HCT116 (cell line): ENCODE measurements at regions not wholly inside any gene's neighbourhood (a gene's known extent, or its start where the extent isn't known, plus 50 kb on each side); places are given as distances from the start of the nearest gene placed in this dataset.
"Not testable (repeated sequence)": the region's sequence is repeated elsewhere in the genome, so short reads cannot be mapped to it uniquely, and the experiment has no call there.

Experiments
- ATAC-seq: fragments of 200-7000 bp; cut with Tn5 transposase; 2 replicates; pipeline ENCODE4 v1.9.1; 2020; ENCODE audit warnings: mild to moderate bottlenecking, moderate library complexity
- BruUV-seq: library from RNA; stranded (reverse); fragments of 400-500 nt; replicated peaks from 2 replicates; lab custom pipeline; 2021; lab: Mats Ljungman, UMichigan
- CTCF ChIA-PET: fragments of 300-600 bp; sonication (Branson Sonifier 250); formaldehyde crosslinking; loops from one replicate; lab custom pipeline; 2021; ENCODE audit warnings: antibody characterized with exemption; lab: Charles Lee
- POLR2A ChIA-PET: fragments of 300-600, 350-600 bp; sonication (Branson Sonifier 250); formaldehyde crosslinking; loops from one replicate; lab custom pipeline; 2021; ENCODE audit warnings: antibody characterized with exemption; lab: Charles Lee
- RAD21 ChIA-PET, 2 experiments: fragments of 300-600 bp; sonication (Branson Sonifier 250); formaldehyde crosslinking; loops; one replicate each; lab custom pipeline; 2023; ENCODE audit warnings: low total read pairs in 2 of 2; ENCODE audit not compliant: uncharacterized antibody in 2 of 2, unreplicated experiment in 2 of 2, low non-redundant PET in 1 of 2; lab: Charles Lee
- DNase-seq: peaks from one replicate; pipeline ENCODE4 v3.0.0-alpha.2; 2010; ENCODE audit warnings: low read depth, low spot score
- H2AFZ ChIP-seq: fragments of 200-600 bp; shearing (Covaris generic), sonication (generic); 2 replicates; pipeline ENCODE4 v1.6.1; 2017; ENCODE audit warnings: low read depth, mixed run types, mixed read lengths, antibody characterized with exemption, low read length; ENCODE audit not compliant: poor library complexity, severe bottlenecking
- H3K27ac ChIP-seq: 2 replicates; pipeline ENCODE4 v1.5.1; 2012; ENCODE audit warnings: low read depth, low read length
- H3K27me3 ChIP-seq: fragments of 200-600 bp; sonication (generic); 2 replicates; pipeline ENCODE4 v1.6.1; 2016; ENCODE audit warnings: mixed run types, low read length, mixed read lengths; ENCODE audit not compliant: insufficient read depth
- H3K36me3 ChIP-seq, 2 experiments: fragments of 200-500 bp in 1 of 2; fragments of 200-600 bp in 1 of 2; sonication (Bioruptor generic) in 1 of 2; sonication (generic) in 1 of 2; 2 replicates each; pipeline versions ENCODE4 v1.5.1 to v1.6.1; 2014 to 2016; ENCODE audit warnings: low read length in 2 of 2, inconsistent platforms in 1 of 2, mixed read lengths in 1 of 2, mixed run types in 1 of 2; ENCODE audit not compliant: insufficient read depth in 2 of 2, control insufficient read depth in 1 of 2
- H3K4me1 ChIP-seq, 2 experiments: fragments of 200-600 bp in 1 of 2; sonication (generic) in 1 of 2; 2 replicates each; pipeline versions ENCODE4 v1.5.1 to v1.6.1; 2012 to 2017; ENCODE audit warnings: low read length in 2 of 2, inconsistent platforms in 1 of 2, mild to moderate bottlenecking in 1 of 2, mixed read lengths in 1 of 2, mixed run types in 1 of 2, moderate library complexity in 1 of 2; ENCODE audit not compliant: insufficient read depth in 2 of 2, control insufficient read depth in 1 of 2
- H3K4me2 ChIP-seq: fragments of 200-600 bp; sonication (generic); 2 replicates; pipeline ENCODE4 v1.6.1; 2017; ENCODE audit warnings: mixed run types, low read length, mixed read lengths
- H3K4me3 ChIP-seq, 2 experiments: fragments of 200-600 bp in 1 of 2; sonication (generic) in 1 of 2; replicated peaks in 1 of 2; 2 replicates each; pipeline ENCODE4 v1.5.1; 2011 to 2016; ENCODE audit warnings: low read length in 2 of 2, control low read depth in 1 of 2, low read depth in 1 of 2, mild to moderate bottlenecking in 1 of 2, mixed read lengths in 1 of 2, mixed run types in 1 of 2
- H3K79me2 ChIP-seq: fragments of 200-600 bp; sonication (generic); 2 replicates; pipeline ENCODE4 v1.6.1; 2017; ENCODE audit warnings: mild to moderate bottlenecking, mixed run types, low read length, moderate library complexity, mixed read lengths; ENCODE audit not compliant: insufficient read depth
- H3K9ac ChIP-seq: fragments of 200-600 bp; sonication (generic); 2 replicates; pipeline ENCODE4 v1.6.1; 2016; ENCODE audit warnings: low read length, mixed read lengths
- H3K9me2 ChIP-seq: fragments of 200-600 bp; sonication (generic), shearing (Covaris generic); 2 replicates; pipeline ENCODE4 v1.6.1; 2017; ENCODE audit warnings: mixed run types, mild to moderate bottlenecking, moderate library complexity; ENCODE audit not compliant: insufficient read depth
- H3K9me3 ChIP-seq, 2 experiments: fragments of 200-500 bp in 1 of 2; fragments of 200-600 bp in 1 of 2; sonication (Bioruptor generic) in 1 of 2; sonication (generic) in 1 of 2; 2 replicates each; pipeline ENCODE4 v1.6.1; 2014 to 2017; ENCODE audit warnings: low read length in 2 of 2, mixed read lengths in 2 of 2, inconsistent platforms in 1 of 2, low read depth in 1 of 2, mild to moderate bottlenecking in 1 of 2, mixed run types in 1 of 2, moderate library complexity in 1 of 2; ENCODE audit not compliant: control insufficient read depth in 1 of 2, insufficient read depth in 1 of 2
- H4K20me1 ChIP-seq: fragments of 200-600 bp; sonication (generic), shearing (Covaris generic); 2 replicates; pipeline ENCODE4 v1.6.1; 2017; ENCODE audit warnings: mixed run types, mild to moderate bottlenecking, moderate library complexity; ENCODE audit not compliant: insufficient read depth
- intact Hi-C: fragments of 100-400 bp; cut with micrococcal nuclease; formaldehyde crosslinking; loops from 2 replicates; pipeline ENCODE4 v1.10.0; 2022

DNA sequence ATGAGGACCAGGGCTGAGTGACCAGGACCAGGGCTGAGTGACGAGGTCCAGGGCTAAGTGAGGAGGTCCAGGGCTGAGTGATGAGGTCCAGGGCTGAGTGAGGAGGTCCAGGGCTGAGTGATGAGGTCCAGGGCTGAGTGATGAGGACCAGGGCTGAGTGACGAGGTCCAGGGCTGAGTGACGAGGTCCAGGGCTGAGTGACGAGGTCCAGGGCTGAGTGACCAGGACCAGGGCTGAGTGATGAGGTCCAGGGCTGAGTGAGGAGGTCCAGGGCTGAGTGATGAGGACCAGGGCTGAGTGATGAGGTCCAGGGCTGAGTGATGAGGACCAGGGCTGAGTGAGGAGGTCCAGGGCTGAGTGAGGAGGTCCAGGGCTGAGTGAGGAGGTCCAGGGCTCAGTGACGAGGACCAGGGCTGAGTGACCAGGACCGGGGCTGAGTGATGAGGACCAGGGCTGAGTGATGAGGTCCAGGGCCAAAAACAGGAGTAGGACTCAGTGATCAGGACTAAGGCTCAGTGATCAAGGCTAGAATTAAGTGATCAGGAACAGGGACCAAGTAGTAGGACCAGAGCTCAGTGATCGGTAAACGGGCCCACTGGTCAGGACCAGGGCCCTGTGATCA, 176.8 kb downstream of the TMEM121 start:
- ATAC-seq, H3K9me2 ChIP-seq, H3K4me2 ChIP-seq, H3K27me3 ChIP-seq, H3K79me2 ChIP-seq, H3K4me1 ChIP-seq, H3K36me3 ChIP-seq, H4K20me1 ChIP-seq, POLR2A ChIA-PET, H3K9ac ChIP-seq, H3K9me3 ChIP-seq, DNase-seq, H3K27ac ChIP-seq, RAD21 ChIA-PET, H2AFZ ChIP-seq, CTCF ChIA-PET, H3K4me3 ChIP-seq, BruUV-seq: not testable (repeated sequence)
- intact Hi-C loops: loop anchor here (5.0 kb wide), 1 partner anchor 121 kb away; no protein-coding TSS in a partner anchor

DNA sequence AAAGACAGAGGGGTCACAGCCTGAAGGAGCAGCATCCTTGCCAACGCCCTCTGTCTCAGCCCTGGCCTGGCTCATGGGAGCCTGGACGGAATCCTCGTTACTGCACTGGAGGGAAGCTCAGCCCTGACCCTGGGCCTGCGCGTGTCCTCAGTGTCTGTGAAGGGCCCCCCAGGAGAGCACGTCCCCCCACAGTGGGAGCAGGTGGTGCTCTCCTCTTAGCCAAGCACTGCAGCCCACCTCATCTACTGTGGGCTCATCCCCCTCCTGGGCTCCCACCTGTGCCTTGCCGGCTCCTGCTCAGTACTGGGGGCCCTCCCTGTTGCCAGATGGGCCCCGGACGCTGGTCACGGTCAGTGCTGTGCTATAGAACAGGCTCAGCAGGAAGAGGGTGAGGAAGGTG, 177.7 kb downstream of the TMEM121 start:
- RAD21 ChIA-PET, BruUV-seq, H3K79me2 ChIP-seq, CTCF ChIA-PET, H3K9ac ChIP-seq, H3K27ac ChIP-seq, H3K4me3 ChIP-seq, ATAC-seq, DNase-seq, POLR2A ChIA-PET, H3K9me2 ChIP-seq, H3K27me3 ChIP-seq, H4K20me1 ChIP-seq, H3K36me3 ChIP-seq, H2AFZ ChIP-seq, H3K9me3 ChIP-seq, H3K4me1 ChIP-seq, H3K4me2 ChIP-seq: not testable (repeated sequence)
- intact Hi-C loops: loop anchor here (5.0 kb wide), 1 partner anchor 122 kb away; no protein-coding TSS in a partner anchor

DNA sequence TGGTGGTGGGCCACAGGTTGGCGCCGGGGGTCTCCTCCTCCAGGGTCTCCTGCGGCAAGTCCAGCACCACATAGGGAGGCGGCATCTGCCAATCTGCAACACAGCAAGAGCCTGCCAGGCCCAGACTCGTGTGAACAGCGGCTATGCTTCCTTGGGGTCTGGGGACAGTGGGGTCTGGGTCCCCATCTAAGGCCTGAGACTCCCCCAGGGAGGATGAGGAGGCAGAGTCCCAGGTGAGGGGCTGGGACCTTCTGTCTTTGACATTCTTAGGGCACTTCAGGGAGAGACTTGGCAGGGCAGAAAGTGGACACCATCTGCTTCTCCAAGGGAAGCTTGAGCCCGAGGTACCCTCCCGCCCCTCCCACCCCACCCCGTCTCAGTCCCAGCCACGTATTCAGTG, 178.1 kb downstream of the TMEM121 start:
- H3K9ac ChIP-seq, H3K27ac ChIP-seq, H3K4me3 ChIP-seq, DNase-seq, BruUV-seq, H3K27me3 ChIP-seq, H3K9me2 ChIP-seq, CTCF ChIA-PET, H4K20me1 ChIP-seq, ATAC-seq, H3K4me1 ChIP-seq, H3K79me2 ChIP-seq, H3K4me2 ChIP-seq, H3K9me3 ChIP-seq, POLR2A ChIA-PET, RAD21 ChIA-PET, H3K36me3 ChIP-seq, H2AFZ ChIP-seq: not testable (repeated sequence)
- intact Hi-C loops: loop anchor here (5.0 kb wide), 1 partner anchor 122 kb away; no protein-coding TSS in a partner anchor

DNA sequence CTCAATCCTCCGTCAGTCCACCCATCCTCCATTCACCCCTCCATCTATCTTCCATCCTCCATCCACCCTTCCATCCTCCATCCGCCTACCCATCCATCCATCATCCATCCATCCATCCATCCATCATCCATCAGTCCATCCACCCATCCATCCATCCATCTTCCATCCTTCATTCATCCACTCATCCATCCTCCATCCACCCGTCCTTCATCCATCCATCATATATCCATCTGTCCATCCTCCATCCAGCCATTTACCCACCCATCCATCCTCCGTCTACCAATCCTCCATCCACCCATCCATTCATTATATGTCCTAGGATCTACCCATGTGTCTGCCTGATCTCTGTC, 179.1 kb downstream of the TMEM121 start:
- CTCF ChIA-PET, POLR2A ChIA-PET: not testable (repeated sequence)

More for the DNA sequence above, 179.1 kb downstream of the TMEM121 start:
- H3K4me1 ChIP-seq: peaks cover 4 to 12% of the 10 kb centered on the region in 2 experiments; a peak in 3 of 4 replicates
- intact Hi-C loops, H3K9ac ChIP-seq, H4K20me1 ChIP-seq, H3K9me3 ChIP-seq, H3K27me3 ChIP-seq, H3K79me2 ChIP-seq, BruUV-seq, RAD21 ChIA-PET, DNase-seq, ATAC-seq, H3K4me2 ChIP-seq, H3K27ac ChIP-seq, H3K9me2 ChIP-seq, H2AFZ ChIP-seq, H3K36me3 ChIP-seq, H3K4me3 ChIP-seq: not testable (repeated sequence)
